ENCODE measurements at regions not wholly inside any gene's neighbourhood (a gene's known extent, or its start where the extent isn't known, plus 50 kb on each side); places are given as distances from the start of the nearest gene placed in this dataset.

DNA sequence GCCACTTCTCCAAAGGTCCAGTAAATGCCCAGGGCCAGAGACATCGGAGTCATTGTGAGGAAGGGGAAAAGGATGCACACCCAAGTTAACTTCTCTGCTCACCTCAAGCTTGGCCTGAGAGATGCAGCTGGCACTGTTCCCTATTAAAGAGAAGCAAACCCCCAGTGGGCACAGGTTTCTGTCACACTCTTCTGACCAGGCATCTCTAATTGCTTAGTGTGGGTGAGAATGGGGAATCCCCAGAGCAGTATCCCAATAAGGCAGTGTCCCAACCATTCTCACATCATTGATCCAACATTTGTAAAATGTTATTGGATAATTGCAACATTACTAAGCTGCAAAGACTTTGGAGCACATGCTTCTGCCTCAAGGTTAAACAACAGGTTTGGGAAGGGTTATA, 232.3 kb downstream of the ADGRG6 start:
- TF ChIP-seq JUNB (IDR thresholded peaks at IDR 0.05): no peak
- no peak for TF ChIP-seq FOSB (CRISPR knock-in tag; IDR thresholded peaks at IDR 0.05)
- no peak for TF ChIP-seq EP300 (IDR thresholded peaks at IDR 0.05)
- TF ChIP-seq, protein P1, sequence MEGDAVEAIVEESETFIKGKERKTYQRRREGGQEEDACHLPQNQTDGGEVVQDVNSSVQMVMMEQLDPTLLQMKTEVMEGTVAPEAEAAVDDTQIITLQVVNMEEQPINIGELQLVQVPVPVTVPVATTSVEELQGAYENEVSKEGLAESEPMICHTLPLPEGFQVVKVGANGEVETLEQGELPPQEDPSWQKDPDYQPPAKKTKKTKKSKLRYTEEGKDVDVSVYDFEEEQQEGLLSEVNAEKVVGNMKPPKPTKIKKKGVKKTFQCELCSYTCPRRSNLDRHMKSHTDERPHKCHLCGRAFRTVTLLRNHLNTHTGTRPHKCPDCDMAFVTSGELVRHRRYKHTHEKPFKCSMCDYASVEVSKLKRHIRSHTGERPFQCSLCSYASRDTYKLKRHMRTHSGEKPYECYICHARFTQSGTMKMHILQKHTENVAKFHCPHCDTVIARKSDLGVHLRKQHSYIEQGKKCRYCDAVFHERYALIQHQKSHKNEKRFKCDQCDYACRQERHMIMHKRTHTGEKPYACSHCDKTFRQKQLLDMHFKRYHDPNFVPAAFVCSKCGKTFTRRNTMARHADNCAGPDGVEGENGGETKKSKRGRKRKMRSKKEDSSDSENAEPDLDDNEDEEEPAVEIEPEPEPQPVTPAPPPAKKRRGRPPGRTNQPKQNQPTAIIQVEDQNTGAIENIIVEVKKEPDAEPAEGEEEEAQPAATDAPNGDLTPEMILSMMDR (IDR thresholded peaks at IDR 0.05): no peak
- no peak for TF ChIP-seq RAD21 (conservative IDR thresholded peaks at IDR 0.05 in 1 of 2, IDR thresholded peaks at IDR 0.05 in 1 of 2)
- TF ChIP-seq MAFK (IDR thresholded peaks at IDR 0.05; ENCODE audit: partially characterized antibody): no peak
- no peak for TF ChIP-seq CBX8 (IDR thresholded peaks at IDR 0.05)
- TF ChIP-seq HOXB13 (CRISPR knock-in tag; IDR thresholded peaks at IDR 0.05; ENCODE audit: low read depth): no peak
- TF ChIP-seq CBX2 (IDR thresholded peaks at IDR 0.05; ENCODE audit: borderline replicate concordance, low read depth): no peak
